ENCODE measurements at regions not wholly inside any gene's neighbourhood (a gene's known extent, or its start where the extent isn't known, plus 50 kb on each side); places are given as distances from the start of the nearest gene placed in this dataset.

DNA sequence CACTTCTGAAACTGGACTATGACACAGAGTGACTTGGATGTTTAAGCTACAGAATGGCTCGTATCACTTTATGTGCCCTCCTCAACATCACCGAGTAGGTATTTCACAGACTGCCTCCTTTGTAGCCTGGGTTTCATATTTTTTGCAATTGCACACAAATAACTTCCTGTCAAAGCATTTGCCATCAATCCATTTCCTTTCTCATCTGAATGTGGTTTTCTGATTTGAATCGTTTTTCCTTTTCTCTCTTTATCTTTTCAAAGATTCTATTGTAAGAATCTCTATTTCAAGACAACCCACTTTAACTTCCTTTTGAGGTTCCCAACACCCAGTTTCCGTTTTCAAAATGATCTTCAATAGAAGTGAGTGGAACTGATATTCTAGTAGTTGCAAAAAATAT, 563.8 kb upstream of the ARRDC3 start:
- Histone ChIP-seq H3K36me3 (no peaks in the 10 kb centered on the region), H3K9me3 (no peaks in the 10 kb centered on the region), H3K4me3 (no peak overlapping the region), H3K27me3 (ENCODE audit: low read depth) (no peaks in the 10 kb centered on the region), H3K27ac (no peak overlapping the region), H3K4me1 (no peaks in the 10 kb centered on the region)
- no peak for DNase-seq
- intact Hi-C loops (cut with DNase I): no loop called here
- TF ChIP-seq CTCF (IDR thresholded peaks at IDR 0.05): no peak
- no peak for ATAC-seq

DNA sequence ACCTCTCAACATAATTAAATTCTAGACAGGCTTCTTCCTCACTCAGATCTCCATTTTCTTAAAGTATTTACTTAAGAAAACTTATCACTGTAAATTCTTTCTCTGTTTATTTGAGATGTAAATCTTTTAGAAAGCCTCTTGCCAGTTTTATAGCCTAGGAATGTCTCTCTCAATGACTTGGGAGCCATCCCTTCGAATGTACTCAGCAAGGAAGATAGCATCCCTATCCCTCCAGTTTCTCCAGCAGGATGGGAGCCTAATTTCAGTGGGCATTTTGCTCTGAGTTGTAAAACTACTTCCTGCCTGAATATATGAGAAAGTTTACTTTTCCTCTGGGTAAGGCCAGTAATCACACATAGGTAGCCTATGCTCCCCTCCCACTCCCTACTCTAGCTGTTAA, 558.5 kb upstream of the ARRDC3 start:
- DNase-seq (no peak), ATAC-seq (no peak)
- no peak overlapping the region for H3K4me3 ChIP-seq
- H3K9me3 ChIP-seq: no peaks in the 10 kb centered on the region
- H3K36me3 ChIP-seq: no peaks in the 10 kb centered on the region
- no peaks in the 10 kb centered on the region for H3K4me1 ChIP-seq
- no peak for TF ChIP-seq CTCF (IDR thresholded peaks at IDR 0.05)
- H3K27me3 ChIP-seq (ENCODE audit: low read depth): no peaks in the 10 kb centered on the region
- intact Hi-C loops (cut with DNase I): no loop called here
- H3K27ac ChIP-seq: no peak overlapping the region

DNA sequence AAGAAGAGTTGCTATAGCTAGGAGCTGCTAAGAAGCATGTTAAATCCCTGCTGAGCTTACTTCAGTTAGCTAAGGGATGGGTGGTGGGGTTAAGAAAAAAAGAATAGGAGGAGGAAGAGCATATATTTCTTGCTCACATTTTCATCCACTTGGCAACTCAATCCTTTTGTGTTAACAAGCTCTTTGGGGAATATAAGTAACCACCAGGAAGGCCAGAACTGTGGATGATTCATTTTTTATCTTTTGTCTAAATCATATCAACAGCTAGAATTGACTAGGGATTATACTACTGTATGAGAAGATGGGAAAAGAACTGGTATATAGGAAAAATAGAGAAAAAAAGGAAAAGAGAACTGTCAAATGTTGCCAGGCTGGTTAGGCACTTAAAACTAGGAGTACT, 555.3 kb upstream of the ARRDC3 start:
- no peaks in the 10 kb centered on the region for H3K27me3 ChIP-seq (ENCODE audit: low read depth)
- DNase-seq: no peak
- no peaks in the 10 kb centered on the region for H3K9me3 ChIP-seq
- no peaks in the 10 kb centered on the region for H3K36me3 ChIP-seq
- intact Hi-C loops (cut with DNase I): no loop called here
- H3K4me3 ChIP-seq: no peak overlapping the region
- H3K27ac ChIP-seq: no peak overlapping the region
- H3K4me1 ChIP-seq: no peaks in the 10 kb centered on the region
- no peak for TF ChIP-seq CTCF (IDR thresholded peaks at IDR 0.05)
- ATAC-seq: no peak

- DNase-seq (no peak), ATAC-seq (no peak)
- Histone ChIP-seq H3K4me1 (no peaks in the 10 kb centered on the region), H3K36me3 (no peaks in the 10 kb centered on the region), H3K4me3 (no peak overlapping the region), H3K9me3 (no peaks in the 10 kb centered on the region), H3K27me3 (ENCODE audit: low read depth) (no peaks in the 10 kb centered on the region), H3K27ac (no peak overlapping the region)
- intact Hi-C loops (cut with DNase I): no loop called here
- TF ChIP-seq CTCF (IDR thresholded peaks at IDR 0.05): no peak
These were observed 554.0 kb upstream of the ARRDC3 start for GRCh38 chr5:91937121-91937520.

DNA sequence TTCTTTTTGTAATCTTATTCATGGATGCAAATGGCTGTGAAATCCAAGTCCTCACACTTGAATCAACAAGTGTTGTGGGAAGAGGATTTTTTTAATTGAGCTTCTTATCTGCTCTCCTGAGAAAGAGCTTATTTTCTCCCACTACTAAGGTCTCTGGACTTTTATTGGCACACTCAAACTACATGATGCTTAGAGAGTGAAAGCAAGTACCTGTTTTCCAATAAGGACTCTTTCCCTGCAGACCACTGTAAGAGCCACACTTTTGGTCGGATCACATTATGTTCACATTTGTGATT, 546.4 kb upstream of the ARRDC3 start:
- Histone ChIP-seq H3K4me3 (no peak overlapping the region), H3K4me1 (no peaks in the 10 kb centered on the region), H3K9me3 (no peaks in the 10 kb centered on the region), H3K27ac (no peak overlapping the region), H3K27me3 (ENCODE audit: low read depth) (no peaks in the 10 kb centered on the region), H3K36me3 (no peaks in the 10 kb centered on the region)
- TF ChIP-seq CTCF (IDR thresholded peaks at IDR 0.05): no peak
- DNase-seq: no peak
- no peak for ATAC-seq
- intact Hi-C loops (cut with DNase I): no loop called here

Measured in lower lobe of right lung (tissue), 2 donors.